ENCODE measurements at regions not wholly inside any gene's neighbourhood (a gene's known extent, or its start where the extent isn't known, plus 50 kb on each side); places are given as distances from the start of the nearest gene placed in this dataset.
"Not testable (repeated sequence)": the region's sequence is repeated elsewhere in the genome, so short reads cannot be mapped to it uniquely, and the experiment has no call there.

- no peak overlapping the region for H2AFZ ChIP-seq (ENCODE audit: low read length)
- H4K5ac ChIP-seq (ENCODE audit: insufficient read length, low read depth, low read length): no peak overlapping the region
- H2BK15ac ChIP-seq (ENCODE audit: low read length): no peak overlapping the region
- no peak overlapping the region for H4K8ac ChIP-seq (ENCODE audit: extremely low read depth, insufficient read depth, low read length)
- H3K79me1 ChIP-seq (ENCODE audit: low read depth, low read length): no peaks in the 10 kb centered on the region
- CTCF ChIA-PET (ENCODE audit: partially characterized antibody): no interaction called here
- H3K4ac ChIP-seq (replicated peaks; ENCODE audit: insufficient read length, low read depth, low read length): no peak overlapping the region
- 0 out of 4 replicates have a peak, but pooled peaks cover 3 to 7% of the 10 kb centered on the region in 2 experiments for H3K9me3 ChIP-seq (ENCODE audit: insufficient read depth in 2 of 2, low read depth in 1 of 2, low read length in 1 of 2)
- no peaks in the 10 kb centered on the region for H3K36me3 ChIP-seq (ENCODE audit: control insufficient read depth in 2 of 4, insufficient read depth in 4 of 4, low read length in 3 of 4)
- H3K79me2 ChIP-seq (ENCODE audit: control insufficient read depth in 1 of 2, insufficient read depth in 2 of 2, low read length in 2 of 2): no peaks in the 10 kb centered on the region
- H3K4me3 ChIP-seq (ENCODE audit: extremely low read depth in 1 of 4, insufficient read depth in 2 of 4, low read depth in 3 of 4, low read length in 4 of 4): no peak overlapping the region
- no peak overlapping the region for H3K4me2 ChIP-seq (ENCODE audit: insufficient read depth in 1 of 2, low read depth in 2 of 2, low read length in 2 of 2)
- no peak overlapping the region for H3K18ac ChIP-seq (ENCODE audit: extremely low read depth, low read length)
- no peak overlapping the region for H2BK12ac ChIP-seq (ENCODE audit: low read depth, low read length)
- DNase-seq (ENCODE audit: low read depth in 1 of 2, low spot score in 2 of 2) (no peak), FAIRE-seq (no peak)
- no peak overlapping the region for H3K14ac ChIP-seq (ENCODE audit: insufficient read length)
- no peaks in the 10 kb centered on the region for H3K27me3 ChIP-seq (replicated peaks in 1 of 4; ENCODE audit: control insufficient read depth in 3 of 4, extremely low read depth in 1 of 4, insufficient read depth in 3 of 4, low read length in 3 of 4)
- POLR2A ChIA-PET (ENCODE audit: partially characterized antibody): no interaction called here
- no peak overlapping the region for H4K91ac ChIP-seq (replicated peaks; ENCODE audit: insufficient read length, low read length)
- H3K9ac ChIP-seq (replicated peaks in 1 of 4; ENCODE audit: extremely low read depth in 1 of 4, low read depth in 3 of 4, low read length in 3 of 4): no peak overlapping the region
- H3K23ac ChIP-seq (ENCODE audit: insufficient read length): no peak overlapping the region
- H3K4me1 ChIP-seq (replicated peaks in 1 of 4; ENCODE audit: control insufficient read depth in 3 of 4, insufficient read depth in 4 of 4, low read length in 3 of 4): no peaks in the 10 kb centered on the region
- H2BK120ac ChIP-seq (replicated peaks; ENCODE audit: low read depth, low read length): no peak overlapping the region
- no peak overlapping the region for H3K56ac ChIP-seq (replicated peaks; ENCODE audit: insufficient read length, low read depth, low read length)
- no peak overlapping the region for H2BK5ac ChIP-seq (ENCODE audit: low read depth, low read length)
- H2AK5ac ChIP-seq (ENCODE audit: low read depth, low read length): no peak overlapping the region
- no peak overlapping the region for H2BK20ac ChIP-seq (ENCODE audit: low read length)
- no peaks in the 10 kb centered on the region for H4K20me1 ChIP-seq (replicated peaks in 1 of 2; ENCODE audit: control insufficient read depth in 1 of 2, insufficient read depth in 2 of 2, low read length in 2 of 2)
- TF ChIP-seq CTBP2 (IDR thresholded peaks at IDR 0.05; ENCODE audit: borderline replicate concordance, insufficient read depth, insufficient read length, low read length) (no peak), EGR1 (IDR thresholded peaks at IDR 0.05; ENCODE audit: borderline replicate concordance, low read depth, low read length) (no peak), BRCA1 (IDR thresholded peaks at IDR 0.05; ENCODE audit: low read depth, low read length) (no peak), TEAD4 (IDR thresholded peaks at IDR 0.05; ENCODE audit: low read depth, low read length) (no peak)
- no peak overlapping the region for H3K27ac ChIP-seq (ENCODE audit: low read depth, low read length)
- H3K23me2 ChIP-seq (ENCODE audit: low read depth, low read length): no peaks in the 10 kb centered on the region
Observed at GRCh38 chr18:68387246-68387645, 327.7 kb downstream of the TMX3 start.

- H3K27ac ChIP-seq (ENCODE audit: low read depth, low read length); H2AK5ac ChIP-seq (ENCODE audit: low read depth, low read length); H3K9me3 ChIP-seq (ENCODE audit: insufficient read depth in 2 of 2, low read depth in 1 of 2, low read length in 1 of 2); H4K5ac ChIP-seq (ENCODE audit: insufficient read length, low read depth, low read length); H3K27me3 ChIP-seq (replicated peaks in 1 of 4; ENCODE audit: control insufficient read depth in 3 of 4, extremely low read depth in 1 of 4, insufficient read depth in 3 of 4, low read length in 3 of 4); H3K23ac ChIP-seq (ENCODE audit: insufficient read length); H2BK20ac ChIP-seq (ENCODE audit: low read length); H2BK5ac ChIP-seq (ENCODE audit: low read depth, low read length); H4K8ac ChIP-seq (ENCODE audit: extremely low read depth, insufficient read depth, low read length); DNase-seq (ENCODE audit: low read depth in 1 of 2, low spot score in 2 of 2); H3K36me3 ChIP-seq (ENCODE audit: control insufficient read depth in 2 of 4, insufficient read depth in 4 of 4, low read length in 3 of 4); H2BK12ac ChIP-seq (ENCODE audit: low read depth, low read length); H3K4me1 ChIP-seq (replicated peaks in 1 of 4; ENCODE audit: control insufficient read depth in 3 of 4, insufficient read depth in 4 of 4, low read length in 3 of 4); H3K56ac ChIP-seq (replicated peaks; ENCODE audit: insufficient read length, low read depth, low read length); POLR2A ChIA-PET (ENCODE audit: partially characterized antibody); FAIRE-seq; H3K4me2 ChIP-seq (ENCODE audit: insufficient read depth in 1 of 2, low read depth in 2 of 2, low read length in 2 of 2); H3K18ac ChIP-seq (ENCODE audit: extremely low read depth, low read length); H3K4ac ChIP-seq (replicated peaks; ENCODE audit: insufficient read length, low read depth, low read length); H3K79me1 ChIP-seq (ENCODE audit: low read depth, low read length); H3K9ac ChIP-seq (replicated peaks in 1 of 4; ENCODE audit: extremely low read depth in 1 of 4, low read depth in 3 of 4, low read length in 3 of 4); H4K20me1 ChIP-seq (replicated peaks in 1 of 2; ENCODE audit: control insufficient read depth in 1 of 2, insufficient read depth in 2 of 2, low read length in 2 of 2); H3K4me3 ChIP-seq (ENCODE audit: extremely low read depth in 1 of 4, insufficient read depth in 2 of 4, low read depth in 3 of 4, low read length in 4 of 4); H3K79me2 ChIP-seq (ENCODE audit: control insufficient read depth in 1 of 2, insufficient read depth in 2 of 2, low read length in 2 of 2); H2BK15ac ChIP-seq (ENCODE audit: low read length); H2AFZ ChIP-seq (ENCODE audit: low read length); H4K91ac ChIP-seq (replicated peaks; ENCODE audit: insufficient read length, low read length); H2BK120ac ChIP-seq (replicated peaks; ENCODE audit: low read depth, low read length); H3K14ac ChIP-seq (ENCODE audit: insufficient read length); H3K23me2 ChIP-seq (ENCODE audit: low read depth, low read length); CTCF ChIA-PET (ENCODE audit: partially characterized antibody): not testable (repeated sequence)
- 90% methylated on average over 1 of the region's 1 CpG; no CpG with 5 or more reads in 1 of the 2 experiments for WGBS, 2 experiments (ENCODE audit: extremely low coverage in 1 of 2, insufficient coverage in 1 of 2, insufficient read length in 1 of 2, insufficient replicate concordance in 2 of 2, low coverage in 1 of 2, low lambda C conversion rate in 2 of 2, missing lambda C conversion rate in 1 of 2)
Observed at GRCh38 chr18:68383979-68384378, 330.9 kb downstream of the TMX3 start.
